OCI-LY1 (cell line): ENCODE measurements at regions not wholly inside any gene's neighbourhood (a gene's known extent, or its start where the extent isn't known, plus 50 kb on each side); places are given as distances from the start of the nearest gene placed in this dataset.

ENCODE experiments used
- CTCF ChIP-seq: fragments of 200-600 bp; sonication (generic), shearing (Covaris generic); IDR thresholded peaks from 2 replicates; pipeline ENCODE4 v1.5.1; 2017; ENCODE audit warnings: mild to moderate bottlenecking, antibody characterized with exemption, low read length, moderate library complexity, mixed read lengths
- EZH2 ChIP-seq: fragments of 200-600 bp; sonication (generic), shearing (Covaris generic); IDR thresholded peaks from 2 replicates; pipeline ENCODE4 v1.8.0; 2017; ENCODE audit warnings: borderline replicate concordance, mixed run types, mild to moderate bottlenecking, antibody characterized with exemption, low read length, moderate library complexity, mixed read lengths

- TF ChIP-seq CTCF (no peak), EZH2 (no peak)
Measured at GRCh38 chr2:192311701-192312460, 117.1 kb upstream of the TMEFF2 start.
